NCI-H1694 treated with DMSO at 0.1 percent for 48 hours (cell line): ENCODE measurements at regions not wholly inside any gene's neighbourhood (a gene's known extent, or its start where the extent isn't known, plus 50 kb on each side); places are given as distances from the start of the nearest gene placed in this dataset.

Experiments
- DNase-seq: peaks from one replicate; lab custom pipeline; 2025; lab: John Stamatoyannopoulos, UW

GRCh38 chr12:127297327-127297726 is 969.6 kb upstream of the TMEM132C start:
- DNase-seq: no peak

- no peak for DNase-seq
Observed at GRCh38 chr12:127300075-127300474, 966.9 kb upstream of the TMEM132C start.

- no peak for DNase-seq
Observed at GRCh38 chr12:127300753-127301152, 966.2 kb upstream of the TMEM132C start.

- no peak for DNase-seq
Observed at GRCh38 chr12:127301876-127302275, 965.1 kb upstream of the TMEM132C start.

GRCh38 chr12:127304751-127305725 is 961.9 kb upstream of the TMEM132C start:
- no peak for DNase-seq

- DNase-seq: no peak
Observed at GRCh38 chr12:127306604-127307215, 960.3 kb upstream of the TMEM132C start.

- no peak for DNase-seq
Observed at GRCh38 chr12:127307528-127307927, 959.4 kb upstream of the TMEM132C start.

- DNase-seq: no peak
Observed at GRCh38 chr12:127308148-127308547, 958.8 kb upstream of the TMEM132C start.

- DNase-seq: no peak
Observed at GRCh38 chr12:127310548-127310947, 956.4 kb upstream of the TMEM132C start.

GRCh38 chr12:127311720-127312364 is 955.1 kb upstream of the TMEM132C start:
- DNase-seq: no peak

- DNase-seq: no peak
Observed at GRCh38 chr12:127324681-127325080, 942.3 kb upstream of the TMEM132C start.

GRCh38 chr12:127327986-127328385 is 939.0 kb upstream of the TMEM132C start:
- no peak for DNase-seq

GRCh38 chr12:127328867-127329266 is 938.1 kb upstream of the TMEM132C start:
- DNase-seq: no peak

- DNase-seq: no peak
Observed at GRCh38 chr12:127334365-127334764, 932.6 kb upstream of the TMEM132C start.

GRCh38 chr12:127334912-127335644 is 931.9 kb upstream of the TMEM132C start:
- no peak for DNase-seq

- DNase-seq: no peak
Observed at GRCh38 chr12:127336416-127336815, 930.6 kb upstream of the TMEM132C start.

GRCh38 chr12:127339065-127339464 is 927.9 kb upstream of the TMEM132C start:
- no peak for DNase-seq

GRCh38 chr12:127340381-127340780 is 926.6 kb upstream of the TMEM132C start:
- no peak for DNase-seq

- no peak for DNase-seq
Observed at GRCh38 chr12:127342861-127343260, 924.1 kb upstream of the TMEM132C start.

- DNase-seq: no peak
Observed at GRCh38 chr12:127343940-127344339, 923.0 kb upstream of the TMEM132C start.

- no peak for DNase-seq
Observed at GRCh38 chr12:127351481-127352010, 915.4 kb upstream of the TMEM132C start.
